NCI-H1105 (cell line): ENCODE measurements at regions not wholly inside any gene's neighbourhood (a gene's known extent, or its start where the extent isn't known, plus 50 kb on each side); places are given as distances from the start of the nearest gene placed in this dataset.

Experiments
- DNase-seq: peaks from one replicate; lab custom pipeline; 2025; lab: John Stamatoyannopoulos, UW

- no peak for DNase-seq
Measured at GRCh38 chr4:136847881-136848621, 684.2 kb downstream of the PCDH18 start.

- DNase-seq = no peak
Measured at GRCh38 chr4:136841526-136841925, 690.8 kb downstream of the PCDH18 start.

GRCh38 chr4:136838607-136839006 is 693.7 kb downstream of the PCDH18 start:
- DNase-seq = no peak

GRCh38 chr4:136831553-136831952 is 700.7 kb downstream of the PCDH18 start:
- DNase-seq = no peak

GRCh38 chr4:136829280-136829679 is 703.0 kb downstream of the PCDH18 start:
- DNase-seq = no peak

GRCh38 chr4:136823020-136823419 is 709.3 kb downstream of the PCDH18 start:
- no peak for DNase-seq

- no peak for DNase-seq
Measured at GRCh38 chr4:136818811-136819330, 713.4 kb downstream of the PCDH18 start.

GRCh38 chr4:136812100-136812880 is 720.0 kb downstream of the PCDH18 start:
- no peak for DNase-seq

- DNase-seq = no peak
Measured at GRCh38 chr4:136811496-136812077, 720.7 kb downstream of the PCDH18 start.

- DNase-seq = no peak
Measured at GRCh38 chr4:136810626-136811025, 721.7 kb downstream of the PCDH18 start.

GRCh38 chr4:136806844-136807243 is 725.5 kb downstream of the PCDH18 start:
- no peak for DNase-seq

GRCh38 chr4:136805617-136806016 is 726.7 kb downstream of the PCDH18 start:
- DNase-seq = no peak

- no peak for DNase-seq
Measured at GRCh38 chr4:136803433-136803832, 728.9 kb downstream of the PCDH18 start.

- peak; percentile 69 for DNase-seq
Measured at GRCh38 chr4:136800248-136800647, 732.0 kb downstream of the PCDH18 start.

GRCh38 chr4:136796953-136797352 is 735.3 kb downstream of the PCDH18 start:
- no peak for DNase-seq

- no peak for DNase-seq
Measured at GRCh38 chr4:136793848-136794247, 738.4 kb downstream of the PCDH18 start.

- no peak for DNase-seq
Measured at GRCh38 chr4:136784326-136784725, 748.0 kb downstream of the PCDH18 start.

- no peak for DNase-seq
Measured at GRCh38 chr4:136769717-136770116, 762.6 kb downstream of the PCDH18 start.

- DNase-seq = no peak
Measured at GRCh38 chr4:136768925-136769275, 763.4 kb downstream of the PCDH18 start.

- DNase-seq = no peak
Measured at GRCh38 chr4:136768213-136768924, 763.9 kb downstream of the PCDH18 start.

GRCh38 chr4:136763919-136764318 is 768.4 kb downstream of the PCDH18 start:
- DNase-seq = no peak

GRCh38 chr4:136755531-136755916 is 776.8 kb downstream of the PCDH18 start:
- no peak for DNase-seq
